ENCODE measurements at regions not wholly inside any gene's neighbourhood (a gene's known extent, or its start where the extent isn't known, plus 50 kb on each side); places are given as distances from the start of the nearest gene placed in this dataset.

- no peak for TF ChIP-seq CTCF (IDR thresholded peaks at IDR 0.05)
- TF ChIP-seq EP300 (IDR thresholded peaks at IDR 0.05), result no peak
- TF ChIP-seq POLR2A (IDR thresholded peaks at IDR 0.05), result no peak
- no peak for TF ChIP-seq POLR2AphosphoS5 (IDR thresholded peaks at IDR 0.05)
These were observed 107.2 kb upstream of the SIRPA start for GRCh38 chr20:1788044-1788443.
